ENCODE measurements at regions not wholly inside any gene's neighbourhood (a gene's known extent, or its start where the extent isn't known, plus 50 kb on each side); places are given as distances from the start of the nearest gene placed in this dataset.

DNA sequence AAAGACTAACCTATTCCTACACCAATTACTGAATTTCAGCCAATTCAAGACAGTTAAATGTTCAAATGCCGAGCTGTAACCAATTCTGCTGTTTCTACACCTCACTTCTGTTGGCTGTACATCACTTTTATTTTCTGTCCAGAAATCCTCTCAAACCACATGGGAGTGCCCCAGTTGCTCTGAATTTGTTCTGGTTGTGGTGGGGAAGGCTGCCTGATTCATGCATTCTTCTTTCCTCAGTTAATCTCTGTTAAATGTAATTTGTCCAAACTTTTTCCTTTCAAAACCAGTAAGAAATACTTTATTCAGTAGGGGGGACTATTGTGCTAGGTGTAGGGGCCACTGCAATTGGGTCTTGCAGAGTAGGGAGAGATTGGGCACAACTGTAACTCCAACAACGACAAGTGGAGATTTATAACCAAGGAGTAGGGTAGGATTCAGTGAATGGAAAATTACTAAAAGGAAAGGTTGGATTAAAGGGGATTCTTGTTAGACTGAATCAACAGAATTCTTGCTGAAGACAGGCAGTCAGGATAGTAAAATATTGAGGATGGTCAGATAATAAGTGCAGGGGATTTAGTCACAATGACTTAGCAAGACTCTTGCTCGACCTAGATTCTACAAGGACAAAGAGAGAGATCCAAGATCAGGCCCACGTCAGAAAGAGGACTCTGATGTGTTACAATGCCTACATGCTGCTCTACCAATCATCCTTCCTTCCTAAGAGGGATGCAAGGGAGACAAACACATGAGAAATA, 593.5 kb upstream of the FAT3 start:
- TF ChIP-seq, protein P1, sequence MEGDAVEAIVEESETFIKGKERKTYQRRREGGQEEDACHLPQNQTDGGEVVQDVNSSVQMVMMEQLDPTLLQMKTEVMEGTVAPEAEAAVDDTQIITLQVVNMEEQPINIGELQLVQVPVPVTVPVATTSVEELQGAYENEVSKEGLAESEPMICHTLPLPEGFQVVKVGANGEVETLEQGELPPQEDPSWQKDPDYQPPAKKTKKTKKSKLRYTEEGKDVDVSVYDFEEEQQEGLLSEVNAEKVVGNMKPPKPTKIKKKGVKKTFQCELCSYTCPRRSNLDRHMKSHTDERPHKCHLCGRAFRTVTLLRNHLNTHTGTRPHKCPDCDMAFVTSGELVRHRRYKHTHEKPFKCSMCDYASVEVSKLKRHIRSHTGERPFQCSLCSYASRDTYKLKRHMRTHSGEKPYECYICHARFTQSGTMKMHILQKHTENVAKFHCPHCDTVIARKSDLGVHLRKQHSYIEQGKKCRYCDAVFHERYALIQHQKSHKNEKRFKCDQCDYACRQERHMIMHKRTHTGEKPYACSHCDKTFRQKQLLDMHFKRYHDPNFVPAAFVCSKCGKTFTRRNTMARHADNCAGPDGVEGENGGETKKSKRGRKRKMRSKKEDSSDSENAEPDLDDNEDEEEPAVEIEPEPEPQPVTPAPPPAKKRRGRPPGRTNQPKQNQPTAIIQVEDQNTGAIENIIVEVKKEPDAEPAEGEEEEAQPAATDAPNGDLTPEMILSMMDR (IDR thresholded peaks at IDR 0.05) = no peak
- TF ChIP-seq POLR2A (IDR thresholded peaks at IDR 0.05) (no peak), POLR2AphosphoS5 (IDR thresholded peaks at IDR 0.05) (no peak)
